GM12878 (cell line): ENCODE measurements at regions not wholly inside any gene's neighbourhood (a gene's known extent, or its start where the extent isn't known, plus 50 kb on each side); places are given as distances from the start of the nearest gene placed in this dataset.

ENCODE experiments used
- ATAC-seq: fragments of 200-7000 bp; cut with Tn5 transposase; 3 replicates; pipeline ENCODE4 v1.9.1; 2020; ENCODE audit warnings: mild to moderate bottlenecking, moderate library complexity
- BruUV-seq: library from RNA; stranded (reverse); fragments of 400-500 nt; replicated peaks from 2 replicates; lab custom pipeline; 2021; lab: Mats Ljungman, UMichigan
- CTCF ChIA-PET: fragments of 300-600 bp; sonication (Branson Sonifier 250); formaldehyde crosslinking; extraction: SDS; loops from one replicate; lab custom pipeline; 2021; ENCODE audit warnings: inconsistent platforms; lab: Yijun Ruan, JAX
- POLR2A ChIA-PET: fragments of 350-600 bp; formaldehyde crosslinking; extraction: SDS; loops from one replicate; lab custom pipeline; 2021; ENCODE audit warnings: inconsistent platforms; lab: Charles Lee
- RAD21 ChIA-PET: fragments of 300-600 bp; sonication (Branson Sonifier 250); formaldehyde crosslinking; loops from one replicate; lab custom pipeline; 2023; ENCODE audit warnings: antibody characterized with exemption; ENCODE audit not compliant: unreplicated experiment; lab: Charles Lee
- SMC1A ChIA-PET: fragments of 300-600 bp; sonication (Branson Sonifier 250); formaldehyde crosslinking; loops from one replicate; lab custom pipeline; 2023; ENCODE audit not compliant: unreplicated experiment, uncharacterized antibody; lab: Charles Lee
- DNase-seq: peaks from one replicate; pipeline ENCODE4 v3.0.0-alpha.2; 2011; ENCODE audit warnings: low read depth, low spot score
- FAIRE-seq: peaks from 3 replicates; lab custom pipeline; 2011; peaks lifted over from hg19 to GRCh38; lab: Jason Lieb, UNC
- H2AFZ ChIP-seq: 2 replicates; pipeline ENCODE4 v1.6.0; 2011; ENCODE audit warnings: low read depth, low read length, control low read depth; ENCODE audit not compliant: control insufficient read depth
- H3K27ac ChIP-seq: 2 replicates; pipeline ENCODE4 v1.5.1; 2011; ENCODE audit warnings: control low read depth; ENCODE audit not compliant: control insufficient read depth, insufficient read depth
- H3K27me3 ChIP-seq, 2 experiments: replicated peaks in 1 of 2; 2 replicates each; pipeline versions ENCODE4 v1.6.0 to v1.6.1; 2011; ENCODE audit warnings: low read length in 1 of 2; ENCODE audit not compliant: control insufficient read depth in 2 of 2, insufficient read depth in 2 of 2
- H3K36me3 ChIP-seq, 2 experiments: 2 replicates each; pipeline ENCODE4 v1.5.1; 2011; ENCODE audit warnings: low read length in 1 of 2; ENCODE audit not compliant: control insufficient read depth in 2 of 2, insufficient read depth in 2 of 2
- H3K4me1 ChIP-seq: 2 replicates; pipeline ENCODE4 v1.6.1; 2011; ENCODE audit warnings: mild to moderate bottlenecking, low read length, moderate library complexity, mixed read lengths; ENCODE audit not compliant: control insufficient read depth, insufficient read depth
- H3K4me2 ChIP-seq: 2 replicates; pipeline ENCODE4 v1.6.0; 2011; ENCODE audit warnings: control low read depth; ENCODE audit not compliant: control insufficient read depth, insufficient read depth
- H3K4me3 ChIP-seq: fragments of 200-600 bp; sonication (generic); 2 replicates; pipeline ENCODE4 v1.5.1; 2016
- H3K79me2 ChIP-seq: 2 replicates; pipeline ENCODE4 v1.6.0; 2011; ENCODE audit warnings: low read length; ENCODE audit not compliant: control insufficient read depth, insufficient read depth
- H3K9ac ChIP-seq: 2 replicates; pipeline ENCODE4 v1.8.0; 2011; ENCODE audit warnings: low read length, control low read depth, mixed read lengths; ENCODE audit not compliant: control insufficient read depth, insufficient read depth
- H3K9me3 ChIP-seq: replicated peaks from 3 replicates; pipeline ENCODE4 v1.5.1; 2011; ENCODE audit warnings: mild to moderate bottlenecking, low read length; ENCODE audit not compliant: control insufficient read depth, insufficient read depth
- H4K20me1 ChIP-seq: 2 replicates; pipeline ENCODE4 v1.6.0; 2011; ENCODE audit not compliant: control insufficient read depth, insufficient read depth
- CEBPB ChIP-seq, 2 experiments: fragments of 150-350 bp in 1 of 2; IDR thresholded peaks; 2 replicates each; pipeline ENCODE4 v1.6.1; 2012 to 2014; ENCODE audit warnings: low read depth in 2 of 2, low read length in 2 of 2, borderline replicate concordance in 1 of 2, inconsistent platforms in 1 of 2
- JUNB ChIP-seq: IDR thresholded peaks from 2 replicates; pipeline ENCODE4 v1.6.1; 2016; ENCODE audit warnings: antibody characterized with exemption, mild to moderate bottlenecking
- MAX ChIP-seq: IDR thresholded peaks from 2 replicates; pipeline ENCODE4 v1.6.1; 2012; ENCODE audit warnings: low read depth, low read length, improper control_type of control experiment
- NFXL1 ChIP-seq: fragments of 450-650 bp; IDR thresholded peaks from 2 replicates; pipeline ENCODE4 v1.6.1; 2017; ENCODE audit warnings: antibody characterized with exemption, mild to moderate bottlenecking, borderline replicate concordance
- NFYA ChIP-seq: IDR thresholded peaks from 2 replicates; pipeline ENCODE4 v1.6.1; 2011; ENCODE audit warnings: low read depth, mild to moderate bottlenecking, low read length, improper control_type of control experiment, borderline replicate concordance
- SMAD1 ChIP-seq: fragments of 450-650 bp; IDR thresholded peaks from 2 replicates; pipeline ENCODE4 v1.6.1; 2018; ENCODE audit warnings: mild to moderate bottlenecking, low read depth; ENCODE audit not compliant: partially characterized antibody
- TCF3 ChIP-seq: IDR thresholded peaks from 2 replicates; pipeline ENCODE4 v1.6.1; 2012; ENCODE audit warnings: low read depth, mild to moderate bottlenecking, low read length, borderline replicate concordance; ENCODE audit not compliant: insufficient read depth
- USF1 ChIP-seq: IDR thresholded peaks from 2 replicates; pipeline ENCODE4 v1.6.1; 2011; ENCODE audit warnings: borderline replicate concordance, low read depth, mild to moderate bottlenecking, moderate library complexity, mixed read lengths, low read length; ENCODE audit not compliant: insufficient read depth; ENCODE audit errors: extremely low read length
- WGBS: methylation state at CpG from one replicate; pipeline ENCODE4 v1.1.6; 2016; ENCODE audit warnings: low lambda C conversion rate; ENCODE audit not compliant: insufficient replicate concordance, insufficient coverage; ENCODE audit errors: missing lambda C conversion rate; 5-methylcytosine and 5-hydroxymethylcytosine counted together
- in situ Hi-C: fragments of 300-500 bp; cut with MboI; formaldehyde crosslinking; loops from 9 replicates; pipeline ENCODE4 v1.14.3; 2018; ENCODE audit warnings: mixed read lengths
- intact Hi-C: fragments of 100-400 bp; cut with micrococcal nuclease; formaldehyde crosslinking; loops from one replicate; pipeline ENCODE4 v1.14.2; 2022; ENCODE audit not compliant: unreplicated experiment
- TF ChIP-seq, protein P1 (sequence below): fragments of 150-350 bp; IDR thresholded peaks from 2 replicates; pipeline ENCODE4 v1.6.1; 2016; ENCODE audit warnings: low read depth, low read length
- TF ChIP-seq, protein P2 (sequence below): fragments of 450-650 bp; IDR thresholded peaks from 2 replicates; pipeline ENCODE4 v1.6.1; 2017; ENCODE audit warnings: borderline replicate concordance

GRCh38 chr2:5977477-5977876, 285.3 kb downstream of the SOX11 start:
- DNase-seq (no peak), FAIRE-seq (no peak), ATAC-seq (no peak)
- in situ Hi-C loops: no loop called here
- H3K4me3 ChIP-seq: no peak overlapping the region
- intact Hi-C loops: no loop called here
- no TSS peak for BruUV-seq
- no peaks in the 10 kb centered on the region for H4K20me1 ChIP-seq
- SMC1A ChIA-PET: no interaction called here
- POLR2A ChIA-PET: no interaction called here
- no peak overlapping the region for H2AFZ ChIP-seq
- no peaks in the 10 kb centered on the region for H3K9me3 ChIP-seq
- WGBS: 0% methylated on average over 2 of the region's 2 CpGs
- no peaks in the 10 kb centered on the region for H3K79me2 ChIP-seq
- no peaks in the 10 kb centered on the region for H3K4me1 ChIP-seq
- no peak overlapping the region for H3K9ac ChIP-seq
- no peak overlapping the region for H3K27ac ChIP-seq
- CTCF ChIA-PET: no interaction called here
- no peaks in the 10 kb centered on the region for H3K36me3 ChIP-seq
- no peak for TF ChIP-seq JUNB
- TF ChIP-seq NFXL1: no peak
- RAD21 ChIA-PET: no interaction called here
- H3K27me3 ChIP-seq: no peaks in the 10 kb centered on the region; a peak in 2 of 4 replicates
- H3K4me2 ChIP-seq: no peak overlapping the region

DNA sequence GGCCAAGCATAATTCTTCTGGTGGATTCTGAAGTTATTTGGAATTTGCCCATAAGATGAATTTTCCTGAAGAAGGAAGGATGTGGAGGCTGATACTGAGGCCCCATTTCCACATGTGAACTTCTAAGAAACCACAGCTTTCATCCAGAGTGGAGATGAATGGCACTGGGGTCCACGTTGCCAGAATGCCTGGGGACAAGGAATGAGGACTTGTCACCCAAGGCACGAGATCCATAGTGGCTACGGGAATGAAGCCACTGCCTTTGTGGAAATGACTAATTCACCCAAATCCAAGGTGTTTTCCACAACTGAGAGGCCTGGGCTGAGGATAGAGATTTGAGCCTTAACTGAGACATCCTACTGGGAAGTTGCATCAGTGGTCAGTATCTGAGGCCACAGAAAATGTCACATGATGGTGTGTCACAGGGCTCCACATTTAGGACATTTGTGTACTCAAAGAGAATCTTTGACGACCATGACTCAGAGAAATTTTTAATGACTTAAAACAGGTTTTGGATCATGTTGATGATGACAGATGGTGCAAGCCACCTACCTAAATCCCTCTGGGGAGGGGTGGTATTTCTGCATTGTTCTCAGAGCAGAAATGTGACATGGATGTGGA, 286.1 kb downstream of the SOX11 start:
- ChIA-PET RAD21 (interaction anchor here (0.6 kb wide), 1 partner anchor 543 kb away, joined by 3 read pairs; no protein-coding TSS in a partner anchor), SMC1A (interaction anchor here (1.2 kb wide), 1 partner anchor 92 kb away, joined by 4 read pairs; no protein-coding TSS in a partner anchor), CTCF (no interaction called here), POLR2A (no interaction called here)
- no peaks in the 10 kb centered on the region for H3K4me1 ChIP-seq
- H4K20me1 ChIP-seq: no peaks in the 10 kb centered on the region
- H3K9ac ChIP-seq: no peak overlapping the region
- no peak overlapping the region for H3K4me2 ChIP-seq
- no peak overlapping the region for H3K4me3 ChIP-seq
- FAIRE-seq: no peak
- in situ Hi-C loops: no loop called here
- no peak overlapping the region for H3K27ac ChIP-seq
- no TSS peak for BruUV-seq
- DNase-seq: no peak
- intact Hi-C loops: no loop called here
- 0% methylated on average over 4 of the region's 4 CpGs for WGBS
- H3K79me2 ChIP-seq: no peaks in the 10 kb centered on the region
- no peaks in the 10 kb centered on the region; a peak in 2 of 4 replicates for H3K27me3 ChIP-seq
- H2AFZ ChIP-seq: no peak overlapping the region
- no peak for ATAC-seq
- no peaks in the 10 kb centered on the region for H3K9me3 ChIP-seq
- no peaks in the 10 kb centered on the region for H3K36me3 ChIP-seq
- TF ChIP-seq TCF3: no peak
- TF ChIP-seq MAX: no peak
- TF ChIP-seq, protein P1, sequence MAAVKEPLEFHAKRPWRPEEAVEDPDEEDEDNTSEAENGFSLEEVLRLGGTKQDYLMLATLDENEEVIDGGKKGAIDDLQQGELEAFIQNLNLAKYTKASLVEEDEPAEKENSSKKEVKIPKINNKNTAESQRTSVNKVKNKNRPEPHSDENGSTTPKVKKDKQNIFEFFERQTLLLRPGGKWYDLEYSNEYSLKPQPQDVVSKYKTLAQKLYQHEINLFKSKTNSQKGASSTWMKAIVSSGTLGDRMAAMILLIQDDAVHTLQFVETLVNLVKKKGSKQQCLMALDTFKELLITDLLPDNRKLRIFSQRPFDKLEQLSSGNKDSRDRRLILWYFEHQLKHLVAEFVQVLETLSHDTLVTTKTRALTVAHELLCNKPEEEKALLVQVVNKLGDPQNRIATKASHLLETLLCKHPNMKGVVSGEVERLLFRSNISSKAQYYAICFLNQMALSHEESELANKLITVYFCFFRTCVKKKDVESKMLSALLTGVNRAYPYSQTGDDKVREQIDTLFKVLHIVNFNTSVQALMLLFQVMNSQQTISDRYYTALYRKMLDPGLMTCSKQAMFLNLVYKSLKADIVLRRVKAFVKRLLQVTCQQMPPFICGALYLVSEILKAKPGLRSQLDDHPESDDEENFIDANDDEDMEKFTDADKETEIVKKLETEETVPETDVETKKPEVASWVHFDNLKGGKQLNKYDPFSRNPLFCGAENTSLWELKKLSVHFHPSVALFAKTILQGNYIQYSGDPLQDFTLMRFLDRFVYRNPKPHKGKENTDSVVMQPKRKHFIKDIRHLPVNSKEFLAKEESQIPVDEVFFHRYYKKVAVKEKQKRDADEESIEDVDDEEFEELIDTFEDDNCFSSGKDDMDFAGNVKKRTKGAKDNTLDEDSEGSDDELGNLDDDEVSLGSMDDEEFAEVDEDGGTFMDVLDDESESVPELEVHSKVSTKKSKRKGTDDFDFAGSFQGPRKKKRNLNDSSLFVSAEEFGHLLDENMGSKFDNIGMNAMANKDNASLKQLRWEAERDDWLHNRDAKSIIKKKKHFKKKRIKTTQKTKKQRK: no peak
- TF ChIP-seq, protein P2, sequence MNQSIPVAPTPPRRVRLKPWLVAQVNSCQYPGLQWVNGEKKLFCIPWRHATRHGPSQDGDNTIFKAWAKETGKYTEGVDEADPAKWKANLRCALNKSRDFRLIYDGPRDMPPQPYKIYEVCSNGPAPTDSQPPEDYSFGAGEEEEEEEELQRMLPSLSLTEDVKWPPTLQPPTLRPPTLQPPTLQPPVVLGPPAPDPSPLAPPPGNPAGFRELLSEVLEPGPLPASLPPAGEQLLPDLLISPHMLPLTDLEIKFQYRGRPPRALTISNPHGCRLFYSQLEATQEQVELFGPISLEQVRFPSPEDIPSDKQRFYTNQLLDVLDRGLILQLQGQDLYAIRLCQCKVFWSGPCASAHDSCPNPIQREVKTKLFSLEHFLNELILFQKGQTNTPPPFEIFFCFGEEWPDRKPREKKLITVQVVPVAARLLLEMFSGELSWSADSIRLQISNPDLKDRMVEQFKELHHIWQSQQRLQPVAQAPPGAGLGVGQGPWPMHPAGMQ: no peak
- no peak for TF ChIP-seq USF1
- no peak for TF ChIP-seq SMAD1
- TF ChIP-seq JUNB: no peak
- TF ChIP-seq NFYA: no peak
- TF ChIP-seq CEBPB (IDR thresholded peaks at IDR 0.05; ENCODE audit: borderline replicate concordance in 1 of 2, low read depth in 2 of 2, low read length in 2 of 2): no peak
